Midbrain (tissue), 1 donor: ENCODE measurements at regions not wholly inside any gene's neighbourhood (a gene's known extent, or its start where the extent isn't known, plus 50 kb on each side); places are given as distances from the start of the nearest gene placed in this dataset.

Source experiments
- DNase-seq: peaks from one replicate; lab custom pipeline; 2025; lab: John Stamatoyannopoulos, UW

- no peak for DNase-seq
These were observed 331.3 kb upstream of the SNX7 start for GRCh38 chr1:98330224-98330623.

DNA sequence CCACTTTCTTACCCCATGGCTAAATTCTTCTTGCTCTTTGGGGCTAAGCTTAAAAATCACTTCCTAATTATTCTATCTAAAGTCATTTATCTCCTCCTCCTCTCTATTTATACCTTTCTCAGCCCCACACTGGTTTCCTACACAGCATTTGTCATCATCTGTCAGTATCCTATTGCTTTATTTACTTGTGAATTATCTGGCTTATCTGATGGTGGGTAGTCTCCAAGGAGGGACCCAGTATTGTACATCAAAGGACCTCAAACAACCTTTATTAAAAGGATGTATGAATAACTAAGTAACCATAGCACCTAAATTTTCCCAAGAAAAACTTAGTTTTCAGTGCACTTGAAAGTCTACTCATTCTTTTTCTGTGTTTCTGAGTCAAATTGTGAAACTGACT lies 332.7 kb upstream of the SNX7 start:
- no peak for DNase-seq

DNA sequence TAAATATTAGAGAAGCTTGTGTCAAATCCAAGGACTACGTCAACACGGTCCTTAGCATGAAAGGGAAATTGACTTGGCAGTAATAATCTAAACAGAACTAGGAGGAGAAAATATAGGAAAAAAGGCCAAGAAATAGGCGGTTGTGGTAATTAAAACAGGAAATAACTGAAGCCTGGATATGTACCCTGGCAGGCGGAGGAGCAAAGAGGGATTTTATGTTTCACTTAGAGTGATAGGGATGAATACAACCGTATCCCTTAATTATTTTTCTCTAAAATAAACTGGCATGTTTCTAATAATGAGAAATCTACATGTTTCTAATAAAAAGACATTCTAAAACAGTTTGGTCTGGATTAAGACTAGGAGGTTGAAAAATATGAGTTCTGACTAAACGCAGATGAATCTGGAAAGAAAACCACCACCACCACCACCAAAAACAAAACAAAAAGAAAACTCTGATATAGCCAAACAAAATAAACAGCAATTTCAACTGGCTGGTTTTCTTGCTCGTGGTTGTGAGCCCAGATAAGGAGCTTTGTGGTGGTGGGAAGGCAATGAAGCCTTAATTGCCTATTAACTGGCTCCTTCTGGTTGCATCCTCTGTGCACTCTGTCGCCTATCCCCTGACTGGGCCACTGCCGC lies 334.2 kb upstream of the SNX7 start:
- no peak for DNase-seq

- DNase-seq = no peak
These were observed 335.7 kb upstream of the SNX7 start for GRCh38 chr1:98325646-98326440.

DNA sequence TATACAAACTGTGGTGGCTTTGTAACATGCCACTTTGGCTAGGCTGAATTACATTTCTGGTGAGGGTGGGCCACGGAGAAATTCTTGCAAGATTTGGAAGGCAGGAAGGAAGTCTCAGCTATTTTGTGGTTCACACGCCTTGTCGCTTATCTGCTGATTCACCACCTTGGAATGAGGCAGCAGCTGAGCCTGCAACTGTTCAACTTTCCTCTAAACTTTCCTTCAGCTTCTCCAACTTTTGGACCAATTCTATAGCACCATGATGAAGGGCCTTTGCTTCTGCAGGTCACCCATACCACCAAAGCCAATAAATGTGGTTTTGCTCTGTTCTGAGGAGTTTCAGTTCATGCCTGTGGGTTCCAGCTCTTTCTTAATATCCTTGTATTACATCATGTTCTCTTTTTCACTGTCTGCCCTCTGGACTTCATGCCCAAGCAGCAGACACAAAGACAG lies 337.6 kb upstream of the SNX7 start:
- DNase-seq = no peak

GRCh38 chr1:98323388-98323787 lies 338.1 kb upstream of the SNX7 start:
- DNase-seq = no peak

GRCh38 chr1:98322966-98323365 lies 338.6 kb upstream of the SNX7 start:
- DNase-seq = no peak

DNA sequence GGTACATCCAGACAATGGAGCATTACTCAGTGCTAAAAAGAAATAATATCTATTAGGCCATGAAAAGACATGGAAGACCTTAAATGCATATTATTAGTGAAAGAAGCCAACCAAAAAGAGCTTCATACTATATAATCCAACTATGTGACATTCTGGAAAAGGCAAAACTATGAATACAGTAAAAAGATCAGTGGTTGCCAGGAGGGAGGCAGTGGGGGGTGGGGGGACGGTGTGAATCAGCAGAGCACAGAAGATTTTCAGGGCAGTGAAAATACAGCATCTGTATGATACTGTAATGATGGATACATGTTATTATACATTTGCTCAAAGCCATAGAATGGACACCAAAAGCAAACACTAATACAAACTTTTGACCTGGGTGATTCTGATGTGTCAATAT lies 339.4 kb upstream of the SNX7 start:
- no peak for DNase-seq

GRCh38 chr1:98321191-98321590 lies 340.3 kb upstream of the SNX7 start:
- DNase-seq = no peak

DNA sequence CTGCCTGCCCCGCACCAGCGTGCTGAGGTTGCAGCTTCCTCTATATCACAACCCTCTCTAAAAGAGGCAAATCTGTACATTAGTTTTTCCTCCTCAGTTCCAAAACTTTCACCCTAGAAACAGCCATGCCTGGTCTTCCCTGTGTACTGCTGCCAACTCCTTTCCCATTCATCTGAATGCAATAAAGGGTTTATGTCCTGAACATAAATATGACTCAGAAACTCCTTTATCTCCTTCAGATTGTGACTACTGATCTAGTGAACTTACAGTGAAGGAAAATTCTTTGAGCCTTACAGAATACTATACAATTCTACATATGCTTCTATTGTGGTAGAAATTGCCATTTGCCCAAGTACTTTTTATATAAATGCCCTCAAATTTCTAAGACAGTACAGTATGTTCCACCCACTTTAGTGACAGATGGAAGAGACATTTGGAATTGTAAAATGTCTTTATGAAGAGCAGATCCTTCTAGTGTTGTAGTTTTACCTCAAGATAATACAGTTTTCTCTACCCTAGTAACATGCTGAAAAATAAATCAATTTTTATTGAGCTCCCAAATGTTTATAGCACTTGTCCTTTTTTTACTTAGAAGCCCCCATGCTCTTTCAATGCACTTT lies 345.1 kb upstream of the SNX7 start:
- DNase-seq = no peak

DNA sequence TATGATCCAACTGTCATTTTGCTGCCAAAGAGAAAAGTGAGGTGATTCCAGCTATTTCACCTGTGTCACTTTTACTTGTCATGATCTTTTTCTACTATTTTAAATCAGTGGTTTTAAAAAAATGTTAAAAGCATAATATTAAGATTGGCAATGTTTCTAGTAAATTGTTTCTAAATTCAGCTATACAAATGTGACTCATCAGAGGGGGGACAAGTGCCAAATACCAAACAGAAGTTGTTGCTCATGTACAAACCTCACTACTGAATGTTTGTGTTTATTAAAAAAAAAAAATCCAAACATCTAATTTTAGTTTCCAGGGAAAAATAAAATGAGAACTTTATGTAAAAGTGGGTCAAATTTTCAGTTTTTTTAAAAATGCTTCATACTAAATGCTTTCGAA lies 346.2 kb upstream of the SNX7 start:
- no peak for DNase-seq

GRCh38 chr1:98314601-98315000 lies 346.9 kb upstream of the SNX7 start:
- no peak for DNase-seq

DNA sequence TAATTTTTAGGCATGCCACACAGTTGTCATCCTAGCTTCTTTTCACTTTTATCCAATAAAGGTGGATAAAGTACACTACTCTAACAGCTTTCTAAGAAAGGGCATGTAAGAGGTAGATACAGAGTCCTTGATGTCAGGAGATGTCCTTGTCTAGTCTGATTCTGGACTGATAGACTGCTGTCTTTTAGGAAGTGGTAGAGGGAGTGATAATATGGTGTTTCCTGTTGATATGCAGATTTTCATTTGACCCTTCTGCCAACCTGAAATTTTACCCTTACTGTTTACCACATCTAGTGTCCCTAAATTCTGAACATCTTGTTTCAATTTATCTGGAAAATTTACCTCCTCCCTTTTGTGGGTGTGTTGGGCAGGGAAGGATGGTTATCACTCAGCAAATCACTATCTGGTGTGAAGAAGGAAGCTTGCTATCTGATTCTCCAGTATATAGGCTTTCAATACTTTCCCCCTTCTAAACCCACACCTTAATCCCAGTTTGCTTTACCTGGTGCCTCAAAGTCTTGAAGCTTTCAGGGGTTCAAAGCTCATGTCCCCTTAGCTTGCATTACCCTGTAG lies 354.9 kb upstream of the SNX7 start:
- DNase-seq = no peak

GRCh38 chr1:98305362-98305761 lies 356.2 kb upstream of the SNX7 start:
- no peak for DNase-seq

DNA sequence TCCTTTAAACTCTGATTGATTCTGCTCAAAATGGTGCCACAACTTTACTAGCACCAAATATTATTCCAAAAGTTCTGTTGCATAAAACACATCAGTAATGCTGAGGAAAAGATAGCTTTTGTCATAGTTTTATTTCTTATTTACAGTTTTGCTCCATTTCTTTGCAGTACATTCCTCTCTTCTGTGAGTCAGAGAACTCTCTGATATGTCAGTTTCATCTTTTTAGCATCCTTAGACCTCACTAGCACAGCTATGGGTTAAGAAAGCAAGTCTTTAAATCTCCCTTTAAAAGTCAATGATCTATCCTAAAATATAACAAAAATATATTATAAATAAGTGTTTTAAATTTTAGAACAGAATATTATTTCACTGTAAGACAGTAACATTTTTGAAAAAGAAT lies 356.6 kb upstream of the SNX7 start:
- no peak for DNase-seq

DNA sequence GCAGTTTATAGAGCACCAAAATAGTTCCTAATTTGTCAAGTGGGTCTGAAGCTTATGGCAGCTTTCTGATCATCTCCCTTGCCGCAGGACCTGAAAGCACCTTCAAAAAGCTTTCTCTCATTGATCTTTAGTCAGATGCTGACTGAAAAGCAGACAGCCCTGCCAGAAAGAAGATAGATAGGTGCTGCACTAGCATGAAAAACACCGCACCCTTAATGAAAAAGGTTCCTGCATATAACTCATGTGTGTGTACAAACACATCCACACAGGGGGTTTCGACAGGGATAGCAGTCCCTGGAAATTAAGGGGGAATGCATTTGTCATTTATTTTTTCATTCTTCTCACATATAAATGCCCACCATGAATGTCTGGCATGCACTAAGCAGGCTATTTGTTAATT lies 361.7 kb upstream of the SNX7 start:
- DNase-seq = no peak

- no peak for DNase-seq
These were observed 362.2 kb upstream of the SNX7 start for GRCh38 chr1:98299313-98299712.

- DNase-seq = no peak
These were observed 363.2 kb upstream of the SNX7 start for GRCh38 chr1:98298319-98298718.

- no peak for DNase-seq
These were observed 364.8 kb upstream of the SNX7 start for GRCh38 chr1:98296681-98297080.

- no peak for DNase-seq
These were observed 367.4 kb upstream of the SNX7 start for GRCh38 chr1:98294127-98294526.

- no peak for DNase-seq
These were observed 368.5 kb upstream of the SNX7 start for GRCh38 chr1:98292994-98293393.

GRCh38 chr1:98289311-98289710 lies 368.5 kb upstream of the DPYD start:
- no peak for DNase-seq

- no peak for DNase-seq
These were observed 367.7 kb upstream of the DPYD start for GRCh38 chr1:98288494-98288893.
